SK-N-SH (cell line): ENCODE measurements at regions not wholly inside any gene's neighbourhood (a gene's known extent, or its start where the extent isn't known, plus 50 kb on each side); places are given as distances from the start of the nearest gene placed in this dataset.

Source experiments
- CTCF ChIA-PET: fragments of 300-600, 350-600 bp; formaldehyde crosslinking; extraction: SDS; loops from one replicate; lab custom pipeline; 2021; lab: Yijun Ruan, JAX
- POLR2A ChIA-PET: fragments of 350-600 bp; sonication (Branson Sonifier 250); formaldehyde crosslinking; extraction: SDS; loops from one replicate; lab custom pipeline; 2020; ENCODE audit warnings: antibody characterized with exemption, inconsistent platforms; lab: Yijun Ruan, JAX
- DNase-seq: peaks from one replicate; pipeline ENCODE4 v3.0.0; 2012
- H2AFZ ChIP-seq: fragments of 200-600 bp; sonication (generic); 2 replicates; pipeline ENCODE4 v1.8.1; 2016; ENCODE audit warnings: antibody characterized with exemption, mild to moderate bottlenecking, low read depth
- H3F3A ChIP-seq: fragments of 200-600 bp; sonication (generic); replicated peaks from 2 replicates; pipeline ENCODE3; 2016; ENCODE audit warnings: antibody characterized with exemption, mild to moderate bottlenecking; ENCODE audit not compliant: insufficient read depth
- H3K27ac ChIP-seq, 2 experiments: fragments of 200-500 bp in 1 of 2; fragments of 200-600 bp in 1 of 2; sonication (Bioruptor generic) in 1 of 2; sonication (generic), shearing (Covaris generic) in 1 of 2; 2 replicates each; pipeline versions ENCODE4 v1.5.1 to v1.6.1; 2014 to 2016; ENCODE audit warnings: low read depth in 2 of 2, inconsistent platforms in 1 of 2, low read length in 1 of 2, mild to moderate bottlenecking in 1 of 2, mixed read lengths in 1 of 2
- H3K27me3 ChIP-seq: fragments of 200-600 bp; sonication (generic), shearing (Covaris generic); 2 replicates; pipeline ENCODE4 v1.6.1; 2016; ENCODE audit warnings: mixed run types; ENCODE audit not compliant: insufficient read depth
- H3K36me3 ChIP-seq, 2 experiments: fragments of 200-500 bp in 1 of 2; fragments of 200-600 bp in 1 of 2; sonication (Bioruptor generic) in 1 of 2; sonication (generic) in 1 of 2; replicated peaks in 1 of 2; 2 replicates each; pipeline versions ENCODE3 to v1.5.1; 2014 to 2016; ENCODE audit warnings: low read length in 1 of 2, mild to moderate bottlenecking in 1 of 2; ENCODE audit not compliant: insufficient read depth in 2 of 2, control insufficient read depth in 1 of 2
- H3K4me1 ChIP-seq, 2 experiments: fragments of 200-500 bp in 1 of 2; fragments of 200-600 bp in 1 of 2; sonication (Bioruptor generic) in 1 of 2; sonication (generic), shearing (Covaris generic) in 1 of 2; 2 replicates each; pipeline versions ENCODE4 v1.5.1 to v1.6.1; 2014 to 2016; ENCODE audit warnings: low read depth in 1 of 2, low read length in 1 of 2, mixed run types in 1 of 2; ENCODE audit not compliant: insufficient read depth in 2 of 2, control insufficient read depth in 1 of 2
- H3K4me2 ChIP-seq: fragments of 200-600 bp; sonication (generic), shearing (Covaris generic); 2 replicates; pipeline ENCODE4 v1.6.1; 2017; ENCODE audit warnings: mixed run types
- H3K4me3 ChIP-seq, 2 experiments: fragments of 200-500 bp in 1 of 2; fragments of 200-600 bp in 1 of 2; sonication (Bioruptor generic) in 1 of 2; sonication (generic), shearing (Covaris generic) in 1 of 2; 2 replicates each; pipeline versions ENCODE4 v1.5.1 to v1.8.1; 2014 to 2016; ENCODE audit warnings: low read depth in 2 of 2, inconsistent platforms in 1 of 2, low read length in 1 of 2, mild to moderate bottlenecking in 1 of 2, mixed read lengths in 1 of 2, moderate library complexity in 1 of 2
- H3K79me2 ChIP-seq: fragments of 200-600 bp; sonication (generic); 2 replicates; pipeline ENCODE4 v1.8.1; 2017; ENCODE audit warnings: mild to moderate bottlenecking; ENCODE audit not compliant: insufficient read depth
- H3K9ac ChIP-seq: fragments of 200-600 bp; sonication (generic); 2 replicates; pipeline ENCODE4 v1.6.1; 2017; ENCODE audit warnings: mixed run types
- H3K9me2 ChIP-seq: fragments of 200-600 bp; sonication (generic); 2 replicates; pipeline ENCODE4 v1.6.1; 2017; ENCODE audit warnings: mixed run types
- H3K9me3 ChIP-seq: fragments of 200-600 bp; sonication (generic); 2 replicates; pipeline ENCODE4 v1.6.1; 2017; ENCODE audit warnings: mixed run types, mild to moderate bottlenecking, moderate library complexity
- H4K20me1 ChIP-seq: fragments of 200-600 bp; sonication (generic); 2 replicates; pipeline ENCODE4 v1.6.1; 2017; ENCODE audit warnings: mild to moderate bottlenecking, mixed run types; ENCODE audit not compliant: insufficient read depth
- CTCF ChIP-seq: fragments of 200-600 bp; sonication (generic); IDR thresholded peaks from 2 replicates; pipeline ENCODE4 v1.6.1; 2017; ENCODE audit warnings: antibody characterized with exemption, mild to moderate bottlenecking, moderate library complexity
- ELF1 ChIP-seq: IDR thresholded peaks from 2 replicates; pipeline ENCODE4 v1.4.0; 2012
- EP300 ChIP-seq, 2 experiments: IDR thresholded peaks; 2 replicates each; pipeline versions ENCODE4 v1.4.0 to v1.6.1; 2012; ENCODE audit warnings: borderline replicate concordance in 1 of 2, low read depth in 1 of 2, low read length in 1 of 2
- EZH2phosphoT487 ChIP-seq: fragments of 200-600 bp; sonication (generic); IDR thresholded peaks from 2 replicates; pipeline ENCODE4 v1.6.1; 2017; ENCODE audit warnings: low read depth, mixed run types, mild to moderate bottlenecking, antibody characterized with exemption, moderate library complexity, borderline replicate concordance
- FOXJ3 ChIP-seq: sonication (generic); formaldehyde crosslinking; IDR thresholded peaks from 2 replicates; pipeline ENCODE4 v1.5.1; 2020; ENCODE audit warnings: mild to moderate bottlenecking, missing genetic modification reagents
- IRF3 ChIP-seq: fragments of 150-350 bp; IDR thresholded peaks from 2 replicates; pipeline ENCODE4 v1.6.1; 2016; ENCODE audit warnings: mild to moderate bottlenecking, low read depth, low read length
- JUND ChIP-seq: IDR thresholded peaks from 2 replicates; pipeline ENCODE4 v1.4.0; 2012
- MAX ChIP-seq: IDR thresholded peaks from 2 replicates; pipeline ENCODE4 v1.4.0; 2012; ENCODE audit warnings: low read depth
- MEF2A ChIP-seq: IDR thresholded peaks from 2 replicates; pipeline ENCODE4 v1.4.0; 2012; ENCODE audit warnings: low read depth, borderline replicate concordance
- MXI1 ChIP-seq: IDR thresholded peaks from 2 replicates; pipeline ENCODE4 v1.6.1; 2012; ENCODE audit warnings: mild to moderate bottlenecking, low read depth, low read length, improper control_type of control experiment
- NFIC ChIP-seq: IDR thresholded peaks from 2 replicates; pipeline ENCODE4 v1.4.0; 2012; ENCODE audit warnings: borderline replicate concordance
- NRF1 ChIP-seq: IDR thresholded peaks from 2 replicates; pipeline ENCODE4 v1.6.1; 2012; ENCODE audit warnings: low read depth, mild to moderate bottlenecking, low read length
- RAD21 ChIP-seq: IDR thresholded peaks from 2 replicates; pipeline ENCODE4 v1.6.1; 2012; ENCODE audit warnings: mild to moderate bottlenecking, low read length
- REST ChIP-seq: IDR thresholded peaks from 2 replicates; pipeline ENCODE4 v1.6.1; 2012; ENCODE audit warnings: mild to moderate bottlenecking, low read depth, low read length, moderate library complexity
- RFX5 ChIP-seq: IDR thresholded peaks from 2 replicates; pipeline ENCODE4 v1.6.1; 2012; ENCODE audit warnings: mild to moderate bottlenecking, improper control_type of control experiment, low read length
- SMC3 ChIP-seq: IDR thresholded peaks from 2 replicates; pipeline ENCODE4 v1.6.1; 2012; ENCODE audit warnings: low read depth, low read length, improper control_type of control experiment
- TAF1 ChIP-seq: IDR thresholded peaks from 2 replicates; pipeline ENCODE4 v1.6.1; 2012; ENCODE audit warnings: low read depth, mild to moderate bottlenecking, low read length, moderate library complexity, borderline replicate concordance
- USF2 ChIP-seq: fragments of 150-350 bp; IDR thresholded peaks from 2 replicates; pipeline ENCODE4 v1.6.1; 2017; ENCODE audit warnings: antibody characterized with exemption, low read length, low read depth, borderline replicate concordance
- YY1 ChIP-seq: IDR thresholded peaks from 2 replicates; pipeline ENCODE4 v1.4.0; 2012; ENCODE audit warnings: low read depth, mild to moderate bottlenecking
- WGBS: methylation state at CpG from one replicate; pipeline ENCODE4 v1.1.6; 2017; ENCODE audit warnings: low lambda C conversion rate; 5-methylcytosine and 5-hydroxymethylcytosine counted together

- WGBS: 2% methylated on average over 3 of the region's 3 CpGs
Observed at GRCh38 chr10:90378524-90379076, 479.2 kb downstream of the HTR7 start.

More at GRCh38 chr10:90378524-90379076, 479.2 kb downstream of the HTR7 start:
- H2AFZ ChIP-seq: no peak overlapping the region
- no peaks in the 10 kb centered on the region for H3K79me2 ChIP-seq
- TF ChIP-seq REST (no peak), SMC3 (no peak), EP300 (IDR thresholded peaks at IDR 0.05; ENCODE audit: borderline replicate concordance in 1 of 2, low read depth in 1 of 2, low read length in 1 of 2) (no peak), MEF2A (no peak), YY1 (no peak), NFIC (no peak), RAD21 (no peak), NRF1 (no peak), MXI1 (no peak), MAX (no peak), EZH2phosphoT487 (no peak), TAF1 (no peak), FOXJ3 (CRISPR knock-in tag) (no peak), ELF1 (no peak), IRF3 (no peak), JUND (no peak), USF2 (no peak), CTCF (no peak), RFX5 (no peak)
- no peak overlapping the region for H3K4me2 ChIP-seq
- H3K9ac ChIP-seq: no peak overlapping the region
- ChIA-PET CTCF (no interaction called here), POLR2A (no interaction called here)
- no peaks in the 10 kb centered on the region for H3K9me2 ChIP-seq
- no peak overlapping the region for H3K4me3 ChIP-seq
- H3K27me3 ChIP-seq: no peaks in the 10 kb centered on the region
- no peaks in the 10 kb centered on the region for H3K9me3 ChIP-seq
- H3K4me1 ChIP-seq: no peaks in the 10 kb centered on the region
- no peak overlapping the region for H3K27ac ChIP-seq
- H4K20me1 ChIP-seq: no peaks in the 10 kb centered on the region
- no peak for DNase-seq
- no peaks in the 10 kb centered on the region for H3K36me3 ChIP-seq
- no peaks in the 10 kb centered on the region for H3F3A ChIP-seq
